ENCODE measurements at regions not wholly inside any gene's neighbourhood (a gene's known extent, or its start where the extent isn't known, plus 50 kb on each side); places are given as distances from the start of the nearest gene placed in this dataset.

DNA sequence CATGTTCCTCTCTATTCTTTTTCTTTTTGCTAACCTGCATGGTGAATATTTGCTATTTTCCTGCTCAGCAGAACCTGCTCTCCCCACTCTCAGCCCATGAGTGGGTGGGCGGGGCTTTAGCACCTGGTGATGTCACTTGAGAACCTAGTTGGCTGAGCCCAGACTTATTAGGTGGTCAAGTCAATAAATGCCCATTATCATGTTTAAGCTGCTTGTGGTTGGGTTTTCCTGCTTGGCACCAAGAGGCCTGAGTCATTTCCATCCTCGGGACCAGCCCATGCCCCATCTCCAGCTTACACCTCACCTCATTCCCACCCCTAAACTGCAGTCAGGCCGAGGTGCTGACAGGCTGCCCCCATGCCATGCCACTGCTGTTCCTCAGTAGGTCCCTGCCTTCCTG lies 226.6 kb downstream of the ANKRD30B start:
- no peaks in the 10 kb centered on the region for H3K27me3 ChIP-seq
- H3K4me1 ChIP-seq: no peaks in the 10 kb centered on the region
- no peak overlapping the region for H3K4me3 ChIP-seq
- H3K9me3 ChIP-seq: no peaks in the 10 kb centered on the region
- H3K27ac ChIP-seq: no peak overlapping the region
- TF ChIP-seq POLR2A (IDR thresholded peaks at IDR 0.05): no peak
- no peak for TF ChIP-seq EP300 (IDR thresholded peaks at IDR 0.05)
- no peak for TF ChIP-seq POLR2AphosphoS5 (IDR thresholded peaks at IDR 0.05)
- TF ChIP-seq, protein P1, sequence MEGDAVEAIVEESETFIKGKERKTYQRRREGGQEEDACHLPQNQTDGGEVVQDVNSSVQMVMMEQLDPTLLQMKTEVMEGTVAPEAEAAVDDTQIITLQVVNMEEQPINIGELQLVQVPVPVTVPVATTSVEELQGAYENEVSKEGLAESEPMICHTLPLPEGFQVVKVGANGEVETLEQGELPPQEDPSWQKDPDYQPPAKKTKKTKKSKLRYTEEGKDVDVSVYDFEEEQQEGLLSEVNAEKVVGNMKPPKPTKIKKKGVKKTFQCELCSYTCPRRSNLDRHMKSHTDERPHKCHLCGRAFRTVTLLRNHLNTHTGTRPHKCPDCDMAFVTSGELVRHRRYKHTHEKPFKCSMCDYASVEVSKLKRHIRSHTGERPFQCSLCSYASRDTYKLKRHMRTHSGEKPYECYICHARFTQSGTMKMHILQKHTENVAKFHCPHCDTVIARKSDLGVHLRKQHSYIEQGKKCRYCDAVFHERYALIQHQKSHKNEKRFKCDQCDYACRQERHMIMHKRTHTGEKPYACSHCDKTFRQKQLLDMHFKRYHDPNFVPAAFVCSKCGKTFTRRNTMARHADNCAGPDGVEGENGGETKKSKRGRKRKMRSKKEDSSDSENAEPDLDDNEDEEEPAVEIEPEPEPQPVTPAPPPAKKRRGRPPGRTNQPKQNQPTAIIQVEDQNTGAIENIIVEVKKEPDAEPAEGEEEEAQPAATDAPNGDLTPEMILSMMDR (IDR thresholded peaks at IDR 0.05): no peak
- 51% methylated on average over 3 of the region's 3 CpGs for WGBS
- peak in 1 of 2 donors; percentile 65 for DNase-seq (ENCODE audit: low spot score in 2 of 2)
- H3K36me3 ChIP-seq: no peaks in the 10 kb centered on the region

DNA sequence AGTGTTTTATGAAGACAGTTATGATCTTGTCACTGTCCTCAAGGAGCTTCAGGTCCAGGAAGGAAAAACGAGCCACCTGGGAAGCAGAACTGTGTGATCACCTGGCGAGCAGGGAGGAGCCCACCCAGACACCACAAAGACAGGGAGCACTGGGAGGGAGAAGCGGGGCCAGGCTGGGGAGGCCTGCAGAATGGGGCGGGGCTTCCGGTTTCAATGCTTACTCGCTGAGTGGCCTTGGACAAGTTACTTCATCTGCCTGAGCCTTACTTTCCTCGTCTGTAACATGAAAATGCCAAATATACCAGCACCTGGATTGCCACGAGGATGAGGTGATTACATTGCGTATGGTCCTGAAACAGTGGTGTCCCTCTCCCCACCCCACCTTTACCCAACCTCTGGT lies 227.5 kb downstream of the ANKRD30B start:
- DNase-seq (ENCODE audit: low spot score in 2 of 2): no peak
- no peaks in the 10 kb centered on the region for H3K4me1 ChIP-seq
- H3K4me3 ChIP-seq: no peak overlapping the region
- no peaks in the 10 kb centered on the region for H3K36me3 ChIP-seq
- H3K9me3 ChIP-seq: no peaks in the 10 kb centered on the region
- H3K27ac ChIP-seq: no peak overlapping the region
- no peaks in the 10 kb centered on the region for H3K27me3 ChIP-seq
- WGBS: 79% methylated on average over 9 of the region's 9 CpGs
- TF ChIP-seq, protein P1 (IDR thresholded peaks at IDR 0.05): no peak
- TF ChIP-seq POLR2AphosphoS5 (IDR thresholded peaks at IDR 0.05) (no peak), POLR2A (IDR thresholded peaks at IDR 0.05) (no peak), EP300 (IDR thresholded peaks at IDR 0.05) (no peak)

DNA sequence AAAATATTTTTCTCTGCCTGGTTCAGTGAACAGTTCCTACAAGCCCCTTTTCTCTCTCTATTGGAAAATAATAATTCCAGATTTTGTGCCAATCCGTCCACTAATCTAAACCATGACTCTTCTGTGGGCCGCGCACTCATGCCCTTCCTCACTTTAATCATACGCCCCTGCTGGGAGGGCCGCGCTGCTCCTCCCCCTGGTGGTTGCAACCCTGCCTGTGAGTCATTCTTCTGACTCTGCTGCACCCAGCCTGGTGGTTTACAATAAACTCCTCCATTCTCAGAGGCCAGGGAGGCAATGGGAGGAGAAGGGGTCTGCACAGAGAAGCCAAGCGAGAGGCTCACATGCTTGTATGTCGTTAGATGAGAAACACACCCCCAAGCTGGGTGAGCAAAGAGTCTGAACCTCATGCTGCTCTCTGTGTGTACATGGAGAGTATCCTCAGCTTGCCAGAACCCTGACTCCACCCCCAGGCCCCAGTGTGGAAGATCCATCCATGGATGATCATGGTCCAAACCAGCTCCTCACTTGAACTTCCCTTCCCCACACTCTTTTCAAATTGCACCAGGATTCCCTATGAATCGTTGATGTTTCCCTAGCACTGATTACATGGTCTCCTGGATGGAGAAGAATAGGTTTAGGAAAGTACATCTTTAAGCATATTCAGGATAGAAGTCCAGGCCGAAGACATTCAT lies 228.9 kb downstream of the ANKRD30B start:
- Histone ChIP-seq H3K9me3 (no peaks in the 10 kb centered on the region), H3K4me3 (no peak overlapping the region), H3K4me1 (no peaks in the 10 kb centered on the region), H3K27ac (no peak overlapping the region), H3K27me3 (no peaks in the 10 kb centered on the region), H3K36me3 (no peaks in the 10 kb centered on the region)
- TF ChIP-seq POLR2AphosphoS5 (IDR thresholded peaks at IDR 0.05) (no peak), EP300 (IDR thresholded peaks at IDR 0.05) (no peak), POLR2A (IDR thresholded peaks at IDR 0.05) (no peak)
- TF ChIP-seq, protein P1 (IDR thresholded peaks at IDR 0.05): no peak
- WGBS: 79% methylated on average over 10 of the region's 10 CpGs
- DNase-seq (ENCODE audit: low spot score in 2 of 2): no peak

DNA sequence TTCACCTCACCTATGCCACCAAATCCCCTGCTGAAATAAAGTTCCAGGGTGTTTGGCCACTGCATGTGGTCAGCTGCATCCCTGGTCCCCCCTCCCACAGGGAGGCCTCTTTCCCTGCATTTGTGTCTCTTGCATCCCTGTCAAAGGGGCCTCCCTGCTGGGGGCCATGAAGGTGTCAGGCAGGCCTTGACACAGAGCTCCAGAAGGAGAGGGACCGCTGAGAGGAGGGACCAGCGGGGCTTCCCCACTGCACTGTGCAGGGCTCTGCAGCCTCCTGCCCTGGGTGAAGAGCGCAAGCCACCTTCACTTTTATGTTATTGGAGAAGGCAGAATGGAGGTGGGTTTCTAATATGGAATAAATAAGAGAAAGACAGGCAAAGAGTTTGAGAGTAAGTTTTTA lies 230.2 kb downstream of the ANKRD30B start:
- Histone ChIP-seq H3K27ac (no peak overlapping the region), H3K9me3 (no peaks in the 10 kb centered on the region), H3K36me3 (no peaks in the 10 kb centered on the region), H3K4me3 (no peak overlapping the region), H3K27me3 (no peaks in the 10 kb centered on the region), H3K4me1 (no peaks in the 10 kb centered on the region)
- no peak for DNase-seq (ENCODE audit: low spot score in 2 of 2)
- TF ChIP-seq POLR2AphosphoS5 (IDR thresholded peaks at IDR 0.05) (no peak), EP300 (IDR thresholded peaks at IDR 0.05) (no peak), POLR2A (IDR thresholded peaks at IDR 0.05) (no peak)
- TF ChIP-seq, protein P1 (IDR thresholded peaks at IDR 0.05): no peak
- 88% methylated on average over 3 of the region's 3 CpGs for WGBS

DNA sequence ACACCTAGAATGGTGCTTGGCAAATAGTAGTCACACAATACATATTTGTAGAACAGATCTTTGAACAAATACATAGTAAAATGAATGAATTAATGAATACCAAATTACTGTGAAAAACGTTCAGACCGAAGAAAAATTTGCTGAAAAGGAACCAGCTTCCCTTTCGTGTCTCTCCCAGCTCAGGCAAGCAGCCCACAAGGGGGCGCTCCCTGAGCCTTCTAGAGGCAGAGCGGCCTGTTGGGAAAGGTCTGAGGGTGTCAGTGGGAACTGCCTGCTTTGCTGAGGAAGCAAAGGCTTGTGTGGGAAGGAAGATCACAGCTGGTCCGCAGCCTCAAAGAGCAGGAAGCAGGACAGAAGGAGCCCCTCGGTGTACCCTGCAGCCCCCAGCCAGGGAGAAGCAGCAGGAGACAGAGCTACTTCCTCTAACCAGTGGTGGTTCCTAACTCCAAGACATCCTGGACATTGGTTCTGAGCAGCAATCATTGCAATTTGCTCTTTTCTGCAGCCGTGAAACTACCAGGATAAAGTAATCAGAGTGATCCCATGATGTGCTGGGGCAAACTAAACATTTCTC lies 231.1 kb downstream of the ANKRD30B start:
- no peaks in the 10 kb centered on the region for H3K4me1 ChIP-seq
- no peaks in the 10 kb centered on the region for H3K9me3 ChIP-seq
- H3K27ac ChIP-seq: no peak overlapping the region
- no peaks in the 10 kb centered on the region for H3K27me3 ChIP-seq
- no peak for TF ChIP-seq POLR2AphosphoS5 (IDR thresholded peaks at IDR 0.05)
- TF ChIP-seq, protein P1 (IDR thresholded peaks at IDR 0.05): peak in 1 of 2 donors; percentile 35
- no peak overlapping the region for H3K4me3 ChIP-seq
- H3K36me3 ChIP-seq: no peaks in the 10 kb centered on the region
- no peak for DNase-seq (ENCODE audit: low spot score in 2 of 2)
- 41% methylated on average over 8 of the region's 8 CpGs for WGBS
